Muscle layer of duodenum (tissue), 2 donors: ENCODE measurements at regions not wholly inside any gene's neighbourhood (a gene's known extent, or its start where the extent isn't known, plus 50 kb on each side); places are given as distances from the start of the nearest gene placed in this dataset.
"Not testable (repeated sequence)": the region's sequence is repeated elsewhere in the genome, so short reads cannot be mapped to it uniquely, and the experiment has no call there.

Experiments
- H3K27ac ChIP-seq: one replicate; pipeline ENCODE4 v1.7.0; 2013; ENCODE audit warnings: mild to moderate bottlenecking, low read length
- H3K27me3 ChIP-seq: one replicate; pipeline ENCODE4 v1.7.0; 2013; ENCODE audit warnings: low read depth, mild to moderate bottlenecking, control low read depth, low read length
- H3K36me3 ChIP-seq, 2 donors: one replicate each; pipeline ENCODE4 v1.7.0; 2013; ENCODE audit warnings: low read length in 2 of 2, control low read depth in 1 of 2, mild to moderate bottlenecking in 1 of 2; ENCODE audit not compliant: insufficient read depth in 2 of 2, control insufficient read depth in 1 of 2
- H3K4me1 ChIP-seq, 2 donors: one replicate each; pipeline ENCODE4 v1.7.0; 2013; ENCODE audit warnings: low read length in 2 of 2, mild to moderate bottlenecking in 2 of 2, control low read depth in 1 of 2, moderate library complexity in 1 of 2; ENCODE audit not compliant: insufficient read depth in 2 of 2, control insufficient read depth in 1 of 2
- H3K4me3 ChIP-seq, 2 donors: one replicate each; pipeline ENCODE4 v1.7.0; 2013; ENCODE audit warnings: low read length in 2 of 2, low read depth in 1 of 2, mild to moderate bottlenecking in 1 of 2
- H3K9me3 ChIP-seq, 2 donors: one replicate each; pipeline ENCODE4 v1.7.0; 2013; ENCODE audit warnings: low read length in 2 of 2, control low read depth in 1 of 2, mild to moderate bottlenecking in 1 of 2; ENCODE audit not compliant: control insufficient read depth in 1 of 2
- donor health status: healthy.

GRCh38 chr14:96717116-96717515 is 80.1 kb upstream of the VRK1 start:
- H3K27me3 ChIP-seq = no peaks in the 10 kb centered on the region
- H3K9me3 ChIP-seq = no peaks in the 10 kb centered on the region
- no peak overlapping the region for H3K4me3 ChIP-seq
- no peak overlapping the region for H3K27ac ChIP-seq
- no peaks in the 10 kb centered on the region for H3K36me3 ChIP-seq
- H3K4me1 ChIP-seq = peaks cover 0 to 4% of the 10 kb centered on the region in 2 donors

DNA sequence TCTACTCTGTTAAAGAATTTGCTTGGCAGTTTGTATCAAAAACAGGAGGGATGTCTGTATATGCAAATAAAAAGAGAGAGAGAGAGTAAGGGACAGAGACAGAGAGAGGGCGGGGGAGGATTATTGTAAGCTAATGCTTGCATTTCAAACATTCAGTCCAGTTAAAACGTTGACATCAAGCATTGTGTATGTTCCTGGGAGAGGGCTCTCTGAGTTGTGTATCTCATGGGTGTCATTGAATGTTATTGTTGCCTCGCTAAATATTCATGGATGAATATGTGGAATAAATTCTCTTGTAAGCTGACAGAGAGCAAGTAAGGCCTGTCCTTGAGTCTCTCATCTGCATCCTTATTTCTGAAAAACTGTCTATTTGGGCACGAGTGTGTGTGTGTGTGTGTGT is 78.8 kb upstream of the VRK1 start:
- Histone ChIP-seq H3K9me3 (no peaks in the 10 kb centered on the region), H3K27ac (no peak overlapping the region), H3K27me3 (no peaks in the 10 kb centered on the region), H3K4me3 (no peak overlapping the region), H3K4me1 (peaks cover 0 to 2% of the 10 kb centered on the region in 2 donors), H3K36me3 (no peaks in the 10 kb centered on the region)

DNA sequence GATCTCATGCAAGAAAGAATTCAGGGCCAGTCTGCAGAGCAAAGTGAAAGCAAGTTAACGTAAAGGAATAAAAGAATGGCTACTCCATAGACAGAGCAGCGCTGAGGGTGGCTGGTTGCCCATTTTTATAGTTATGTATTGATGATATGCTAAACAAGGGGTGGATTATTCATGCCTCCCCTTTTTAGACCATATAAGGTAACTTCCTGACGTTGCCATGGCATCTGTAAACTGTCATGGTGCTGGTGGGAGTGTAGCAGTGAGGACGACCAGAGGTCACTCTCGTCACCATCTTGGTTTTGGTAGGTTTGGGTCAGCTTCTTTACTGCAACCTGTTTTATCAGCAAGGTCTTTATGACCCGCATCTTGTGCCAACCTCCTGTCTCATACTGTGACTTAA is 76.5 kb upstream of the VRK1 start:
- not testable (repeated sequence) for H3K27ac ChIP-seq, H3K36me3 ChIP-seq

DNA sequence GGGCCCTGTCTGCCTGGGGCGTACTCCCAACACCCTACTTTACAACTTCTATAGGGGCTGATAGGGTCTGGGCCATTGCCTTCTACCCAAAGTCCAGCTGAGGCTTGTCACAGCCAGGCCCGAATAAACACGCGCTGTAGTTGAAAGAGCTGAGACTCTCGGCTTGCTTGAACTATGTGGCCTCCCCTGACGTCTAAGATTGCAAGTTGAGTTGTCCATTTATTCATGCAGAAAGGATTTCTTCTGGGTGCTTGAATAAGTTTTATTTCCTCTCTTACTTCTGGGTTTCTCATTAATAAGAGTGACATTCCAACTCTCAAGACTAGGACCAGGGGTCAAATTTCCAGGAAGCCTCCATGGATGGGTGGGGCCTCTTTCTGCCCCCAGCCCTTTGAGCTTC is 74.4 kb upstream of the VRK1 start:
- H3K4me3 ChIP-seq = no peak overlapping the region
- H3K4me1 ChIP-seq = no peaks in the 10 kb centered on the region
- no peaks in the 10 kb centered on the region for H3K27me3 ChIP-seq
- H3K9me3 ChIP-seq = peaks cover 0 to 7% of the 10 kb centered on the region in 2 donors
- H3K27ac ChIP-seq = no peak overlapping the region
- H3K36me3 ChIP-seq = no peaks in the 10 kb centered on the region

More for the DNA sequence above, 76.5 kb upstream of the VRK1 start:
- not testable (repeated sequence) for H3K9me3 ChIP-seq, H3K27me3 ChIP-seq, H3K4me3 ChIP-seq, H3K4me1 ChIP-seq

DNA sequence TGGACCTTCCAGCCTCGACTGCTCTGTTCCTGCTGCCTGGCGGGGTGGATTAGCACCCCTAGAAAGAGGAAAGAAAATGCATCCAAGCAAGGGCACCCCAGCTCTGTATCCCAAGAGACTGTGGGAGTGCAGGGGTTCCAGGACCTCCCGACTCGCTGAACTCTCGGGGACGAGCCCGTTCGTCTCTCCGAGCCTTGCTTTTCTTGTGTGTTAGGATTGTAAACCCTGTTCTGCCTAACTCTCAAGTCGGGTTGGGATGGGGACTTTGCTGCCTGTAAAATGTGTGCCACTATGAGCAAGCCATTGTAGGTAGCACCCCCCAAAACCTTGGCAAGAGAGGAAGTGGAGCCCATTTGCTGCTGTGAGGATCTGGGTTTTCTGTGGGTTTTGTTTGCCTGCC is 73.2 kb upstream of the VRK1 start:
- peaks cover 0 to 7% of the 10 kb centered on the region in 2 donors for H3K9me3 ChIP-seq

DNA sequence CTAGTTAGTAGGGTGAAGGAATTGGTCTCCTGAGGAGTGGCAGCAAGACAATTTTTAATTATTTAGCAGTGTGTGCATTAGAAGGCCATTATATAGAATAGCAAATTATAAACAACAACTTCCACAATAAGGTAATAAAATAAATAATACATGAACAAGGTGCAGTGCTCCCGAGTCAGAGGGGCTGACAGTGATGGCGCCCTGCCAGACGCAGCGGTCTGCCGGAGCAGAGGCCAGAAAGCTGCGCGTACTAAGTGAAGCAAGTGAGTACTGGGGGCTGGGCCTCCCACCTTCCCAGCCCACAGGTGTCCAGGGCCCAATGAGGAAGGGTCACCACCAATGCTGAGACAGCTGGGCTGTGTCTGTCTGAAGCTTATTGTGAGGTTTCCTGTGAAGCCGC is 72.0 kb upstream of the VRK1 start:
- H3K4me3 ChIP-seq = no peak overlapping the region
- H3K9me3 ChIP-seq = peaks cover 0 to 7% of the 10 kb centered on the region in 2 donors
- no peaks in the 10 kb centered on the region for H3K4me1 ChIP-seq
- H3K27me3 ChIP-seq = no peaks in the 10 kb centered on the region
- H3K27ac ChIP-seq = no peak overlapping the region
- H3K36me3 ChIP-seq = no peaks in the 10 kb centered on the region

More for the DNA sequence above, 73.2 kb upstream of the VRK1 start:
- no peaks in the 10 kb centered on the region for H3K27me3 ChIP-seq
- H3K27ac ChIP-seq = no peak overlapping the region
- no peaks in the 10 kb centered on the region for H3K36me3 ChIP-seq
- no peak overlapping the region for H3K4me3 ChIP-seq
- H3K4me1 ChIP-seq = no peaks in the 10 kb centered on the region

DNA sequence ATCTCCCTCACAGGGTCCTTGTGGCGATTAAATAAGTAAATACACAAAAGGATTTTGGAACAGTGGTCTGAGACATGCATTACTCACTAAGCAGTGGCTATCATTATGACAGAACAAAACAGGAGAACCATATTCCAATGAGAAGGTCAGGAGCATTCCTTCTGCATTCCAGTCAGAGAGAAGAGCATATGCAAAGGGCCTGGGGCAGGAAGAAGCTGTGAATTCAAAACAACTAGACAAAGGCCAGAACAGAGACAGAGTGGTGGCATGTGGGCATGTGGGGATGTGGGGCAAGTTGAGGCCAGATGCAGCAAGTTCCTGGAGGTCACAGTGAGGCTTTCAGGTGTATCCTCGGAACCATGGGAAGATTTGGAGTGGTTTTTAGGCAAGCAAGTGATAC is 70.1 kb upstream of the VRK1 start:
- Histone ChIP-seq H3K4me3 (no peak overlapping the region), H3K27me3 (no peaks in the 10 kb centered on the region), H3K4me1 (no peaks in the 10 kb centered on the region), H3K36me3 (no peaks in the 10 kb centered on the region), H3K9me3 (peaks cover 0 to 7% of the 10 kb centered on the region in 2 donors), H3K27ac (no peak overlapping the region)

- H3K27me3 ChIP-seq = no peaks in the 10 kb centered on the region
- H3K9me3 ChIP-seq = peaks cover 0 to 7% of the 10 kb centered on the region in 2 donors
- H3K27ac ChIP-seq = no peak overlapping the region
- no peaks in the 10 kb centered on the region for H3K4me1 ChIP-seq
- H3K36me3 ChIP-seq = no peaks in the 10 kb centered on the region
- no peak overlapping the region for H3K4me3 ChIP-seq
Observed at GRCh38 chr14:96727491-96727890, 69.7 kb upstream of the VRK1 start.

GRCh38 chr14:96727980-96728717 is 69.0 kb upstream of the VRK1 start:
- Histone ChIP-seq H3K4me3 (no peak overlapping the region), H3K27me3 (no peaks in the 10 kb centered on the region)

DNA sequence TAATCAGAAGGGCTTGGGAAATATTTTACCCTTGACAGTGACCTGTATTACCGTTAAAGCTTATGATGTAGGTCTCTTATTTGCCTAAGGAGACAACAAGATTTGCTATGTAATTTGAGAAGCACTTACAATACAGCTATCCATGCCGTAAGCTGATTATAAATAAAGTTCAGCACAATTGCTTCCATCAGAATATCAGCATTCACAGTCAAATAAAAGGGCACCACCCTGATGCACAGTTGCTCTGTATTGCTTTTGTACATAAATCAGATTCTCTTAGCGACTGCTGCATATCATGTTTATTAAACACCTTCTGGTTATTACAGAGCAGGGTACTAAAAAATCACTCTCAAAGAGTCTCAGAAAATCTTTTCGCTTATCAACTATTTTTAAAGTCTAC is 67.3 kb upstream of the VRK1 start:
- Histone ChIP-seq H3K9me3 (peaks cover 0 to 2% of the 10 kb centered on the region in 2 donors), H3K4me1 (no peaks in the 10 kb centered on the region), H3K27me3 (no peaks in the 10 kb centered on the region), H3K27ac (no peak overlapping the region), H3K4me3 (no peak overlapping the region), H3K36me3 (no peaks in the 10 kb centered on the region)

More at GRCh38 chr14:96727980-96728717, 69.0 kb upstream of the VRK1 start:
- H3K9me3 ChIP-seq = peaks cover 0 to 7% of the 10 kb centered on the region in 2 donors
- H3K4me1 ChIP-seq = no peaks in the 10 kb centered on the region
- H3K27ac ChIP-seq = no peak overlapping the region
- no peaks in the 10 kb centered on the region for H3K36me3 ChIP-seq

DNA sequence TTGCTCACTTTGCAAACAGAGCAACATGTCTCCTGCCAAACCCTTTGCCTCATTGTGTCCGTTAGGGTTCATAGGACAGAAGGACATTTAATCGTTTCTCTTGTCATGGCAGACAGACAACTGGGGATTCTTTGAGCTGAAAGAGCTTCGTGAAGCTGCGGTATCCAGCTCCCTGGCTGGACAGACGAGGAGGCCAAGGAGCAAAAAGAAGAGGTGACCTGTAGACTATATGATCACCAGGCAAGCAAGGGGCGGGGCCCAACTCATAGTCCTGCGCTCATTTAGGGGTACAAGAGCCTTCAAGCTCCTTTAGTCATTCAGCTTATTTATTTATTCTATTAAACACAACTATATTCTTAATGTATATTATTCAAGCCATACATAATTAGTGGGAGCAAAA is 66.8 kb upstream of the VRK1 start:
- H3K4me3 ChIP-seq = no peak overlapping the region

DNA sequence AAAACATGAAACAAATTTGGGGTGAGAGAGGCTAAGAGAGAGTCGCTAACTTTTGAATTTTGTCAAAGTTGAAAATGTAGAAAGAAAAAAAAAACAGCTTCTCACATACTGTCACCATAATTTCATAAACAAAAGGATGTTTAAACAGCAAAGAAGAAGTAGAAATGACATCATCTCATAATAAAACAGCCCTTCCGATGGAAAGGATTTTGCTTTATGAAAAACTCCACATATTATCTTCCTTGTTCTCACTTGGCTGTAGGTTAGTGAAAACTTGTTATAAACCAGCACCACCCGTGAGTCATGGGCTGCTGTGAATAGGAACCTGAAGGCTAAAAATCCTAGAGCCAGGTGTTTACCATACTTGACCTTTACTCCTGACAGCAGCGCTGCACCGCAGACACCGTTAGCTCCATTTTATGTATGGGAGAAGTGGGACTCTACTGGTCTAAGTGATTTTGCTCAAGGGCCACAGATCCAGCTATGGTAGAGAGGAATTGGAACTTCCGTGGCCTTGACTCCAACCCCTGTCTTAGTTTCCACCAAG is 63.0 kb upstream of the VRK1 start:
- peaks cover 0 to 7% of the 10 kb centered on the region in 2 donors for H3K4me1 ChIP-seq
- H3K36me3 ChIP-seq = no peaks in the 10 kb centered on the region
- H3K27ac ChIP-seq = no peak overlapping the region
- H3K27me3 ChIP-seq = peaks cover 7% of the 10 kb centered on the region
- H3K4me3 ChIP-seq = no peak overlapping the region
- no peaks in the 10 kb centered on the region for H3K9me3 ChIP-seq

More for the DNA sequence above, 66.8 kb upstream of the VRK1 start:
- Histone ChIP-seq H3K27ac (no peak overlapping the region), H3K4me1 (peaks cover 0 to 5% of the 10 kb centered on the region in 2 donors), H3K9me3 (no peaks in the 10 kb centered on the region), H3K27me3 (no peaks in the 10 kb centered on the region), H3K36me3 (no peaks in the 10 kb centered on the region)
